ENCODE measurements at regions not wholly inside any gene's neighbourhood (a gene's known extent, or its start where the extent isn't known, plus 50 kb on each side); places are given as distances from the start of the nearest gene placed in this dataset.
A peak's percentile ranks its signal among the peaks of the same experiment; 100 is the strongest.

GRCh38 chr5:158398360-158399201 is 539.6 kb upstream of the CLINT1 start:
- DNase-seq (ENCODE audit: low spot score), result no peak

- DNase-seq (ENCODE audit: low spot score), result no peak
Measured at GRCh38 chr5:158397278-158397677, 538.3 kb upstream of the CLINT1 start.

- no peak for DNase-seq (ENCODE audit: low spot score)
Measured at GRCh38 chr5:158394102-158394501, 535.2 kb upstream of the CLINT1 start.

GRCh38 chr5:158393457-158393856 is 534.5 kb upstream of the CLINT1 start:
- DNase-seq (ENCODE audit: low spot score), result no peak

GRCh38 chr5:158392753-158393152 is 533.8 kb upstream of the CLINT1 start:
- DNase-seq (ENCODE audit: low spot score), result no peak

- no peak for DNase-seq (ENCODE audit: low spot score)
Measured at GRCh38 chr5:158390577-158390976, 531.6 kb upstream of the CLINT1 start.

GRCh38 chr5:158389786-158390185 is 530.8 kb upstream of the CLINT1 start:
- no peak for DNase-seq (ENCODE audit: low spot score)

GRCh38 chr5:158388021-158388420 is 529.1 kb upstream of the CLINT1 start:
- no peak for DNase-seq (ENCODE audit: low spot score)

- DNase-seq (ENCODE audit: low spot score), result no peak
Measured at GRCh38 chr5:158387499-158387898, 528.6 kb upstream of the CLINT1 start.

- no peak for DNase-seq (ENCODE audit: low spot score)
Measured at GRCh38 chr5:158385982-158386381, 527.0 kb upstream of the CLINT1 start.

GRCh38 chr5:158384535-158385481 is 525.9 kb upstream of the CLINT1 start:
- DNase-seq (ENCODE audit: low spot score), result no peak

- no peak for DNase-seq (ENCODE audit: low spot score)
Measured at GRCh38 chr5:158383486-158383885, 524.5 kb upstream of the CLINT1 start.

GRCh38 chr5:158382473-158382872 is 523.5 kb upstream of the CLINT1 start:
- peak; percentile 6 for DNase-seq (ENCODE audit: low spot score)

- DNase-seq (ENCODE audit: low spot score), result no peak
Measured at GRCh38 chr5:158381614-158382160, 522.7 kb upstream of the CLINT1 start.

- DNase-seq (ENCODE audit: low spot score), result no peak
Measured at GRCh38 chr5:158380661-158381060, 521.7 kb upstream of the CLINT1 start.

GRCh38 chr5:158378931-158379330 is 520.0 kb upstream of the CLINT1 start:
- DNase-seq (ENCODE audit: low spot score), result no peak

- DNase-seq (ENCODE audit: low spot score), result no peak
Measured at GRCh38 chr5:158376679-158377078, 517.7 kb upstream of the CLINT1 start.

- DNase-seq (ENCODE audit: low spot score), result no peak
Measured at GRCh38 chr5:158375531-158375930, 516.6 kb upstream of the CLINT1 start.

GRCh38 chr5:158373608-158374395 is 514.9 kb upstream of the CLINT1 start:
- DNase-seq (ENCODE audit: low spot score), result no peak

- DNase-seq (ENCODE audit: low spot score), result no peak
Measured at GRCh38 chr5:158369241-158369640, 510.3 kb upstream of the CLINT1 start.

GRCh38 chr5:158368686-158369085 is 509.7 kb upstream of the CLINT1 start:
- DNase-seq (ENCODE audit: low spot score), result no peak

- no peak for DNase-seq (ENCODE audit: low spot score)
Measured at GRCh38 chr5:158364367-158364766, 505.4 kb upstream of the CLINT1 start.

Measured in HuH-7 (cell line).